ENCODE measurements at regions not wholly inside any gene's neighbourhood (a gene's known extent, or its start where the extent isn't known, plus 50 kb on each side); places are given as distances from the start of the nearest gene placed in this dataset.

- TF ChIP-seq, protein P1, sequence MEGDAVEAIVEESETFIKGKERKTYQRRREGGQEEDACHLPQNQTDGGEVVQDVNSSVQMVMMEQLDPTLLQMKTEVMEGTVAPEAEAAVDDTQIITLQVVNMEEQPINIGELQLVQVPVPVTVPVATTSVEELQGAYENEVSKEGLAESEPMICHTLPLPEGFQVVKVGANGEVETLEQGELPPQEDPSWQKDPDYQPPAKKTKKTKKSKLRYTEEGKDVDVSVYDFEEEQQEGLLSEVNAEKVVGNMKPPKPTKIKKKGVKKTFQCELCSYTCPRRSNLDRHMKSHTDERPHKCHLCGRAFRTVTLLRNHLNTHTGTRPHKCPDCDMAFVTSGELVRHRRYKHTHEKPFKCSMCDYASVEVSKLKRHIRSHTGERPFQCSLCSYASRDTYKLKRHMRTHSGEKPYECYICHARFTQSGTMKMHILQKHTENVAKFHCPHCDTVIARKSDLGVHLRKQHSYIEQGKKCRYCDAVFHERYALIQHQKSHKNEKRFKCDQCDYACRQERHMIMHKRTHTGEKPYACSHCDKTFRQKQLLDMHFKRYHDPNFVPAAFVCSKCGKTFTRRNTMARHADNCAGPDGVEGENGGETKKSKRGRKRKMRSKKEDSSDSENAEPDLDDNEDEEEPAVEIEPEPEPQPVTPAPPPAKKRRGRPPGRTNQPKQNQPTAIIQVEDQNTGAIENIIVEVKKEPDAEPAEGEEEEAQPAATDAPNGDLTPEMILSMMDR (IDR thresholded peaks at IDR 0.05; ENCODE audit: extremely low read depth in 1 of 2, insufficient read depth in 1 of 2, low read depth in 1 of 2, low read length in 2 of 2) = no peak
- TF ChIP-seq MAX (IDR thresholded peaks at IDR 0.05; ENCODE audit: insufficient read depth, insufficient read length) = no peak
- TF ChIP-seq EZH2 (IDR thresholded peaks at IDR 0.05; ENCODE audit: borderline replicate concordance, low read depth, low read length, severe bottlenecking) = no peak
- TF ChIP-seq POLR2A (IDR thresholded peaks at IDR 0.05; ENCODE audit: low read depth, low read length) = no peak
- TF ChIP-seq POLR2AphosphoS5 (IDR thresholded peaks at IDR 0.05; ENCODE audit: insufficient read depth, low read depth, low read length) = no peak
- TF ChIP-seq MYC (IDR thresholded peaks at IDR 0.05; ENCODE audit: low read depth, low read length) = no peak
These were observed 259.1 kb upstream of the ARPP21 start for GRCh38 chr3:35380196-35380595.

Measured in endothelial cell of umbilical vein (primary cell).